IPS-18c (cell line): ENCODE measurements at regions not wholly inside any gene's neighbourhood (a gene's known extent, or its start where the extent isn't known, plus 50 kb on each side); places are given as distances from the start of the nearest gene placed in this dataset.

Experiments used
- H3K4me3 ChIP-seq: 2 replicates; pipeline ENCODE4 v1.7.0; 2013; ENCODE audit warnings: low read depth, mild to moderate bottlenecking, low read length, moderate library complexity; ENCODE audit not compliant: insufficient read depth
- H3K9me3 ChIP-seq: one replicate; pipeline ENCODE4 v1.6.1; 2013; ENCODE audit warnings: mild to moderate bottlenecking, low read length, moderate library complexity; ENCODE audit not compliant: control insufficient read depth, insufficient read depth

DNA sequence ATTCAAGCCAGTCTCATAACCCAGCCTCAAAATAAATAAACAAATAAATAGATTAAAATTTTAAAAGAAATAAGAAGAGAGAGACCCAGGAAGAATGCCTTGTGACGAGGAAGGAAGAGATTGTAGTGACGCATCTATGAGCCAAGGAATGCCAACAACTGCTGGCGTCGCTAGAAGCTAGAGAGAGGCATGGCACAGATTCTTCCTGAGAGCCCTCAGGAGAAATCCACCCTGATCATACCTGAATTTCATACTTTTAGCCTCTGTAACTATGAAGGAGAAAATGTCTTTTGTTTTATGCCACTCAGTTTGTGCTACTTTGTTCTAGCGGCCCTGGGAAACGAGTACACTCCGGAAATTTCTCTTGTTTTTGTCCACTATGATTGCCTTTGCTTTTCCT is 103.9 kb downstream of the C9orf50 start:
- H3K4me3 ChIP-seq = no peak overlapping the region
- peaks cover 13% of the 10 kb centered on the region for H3K9me3 ChIP-seq

DNA sequence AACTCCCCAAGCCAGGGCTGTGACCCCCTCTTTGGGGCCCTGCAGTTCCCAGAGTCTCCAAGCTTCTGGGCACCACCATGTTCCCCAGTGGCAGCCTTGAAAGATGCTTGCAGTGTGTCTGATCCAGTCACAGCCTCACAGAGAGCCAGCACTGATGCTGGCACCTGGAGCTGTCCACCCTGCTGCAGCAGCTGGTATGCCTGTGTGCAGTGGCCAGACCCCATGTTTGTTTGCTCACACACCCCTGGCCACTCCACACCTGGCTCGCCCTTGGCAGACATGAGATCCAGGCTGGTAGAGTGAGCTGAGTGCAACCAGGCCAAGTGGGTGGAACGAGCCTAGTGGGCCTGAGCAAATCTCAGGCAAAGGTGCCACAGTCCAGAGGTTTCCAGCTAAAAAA is 106.0 kb downstream of the C9orf50 start:
- Histone ChIP-seq H3K9me3 (peaks cover 13% of the 10 kb centered on the region), H3K4me3 (no peak overlapping the region)

DNA sequence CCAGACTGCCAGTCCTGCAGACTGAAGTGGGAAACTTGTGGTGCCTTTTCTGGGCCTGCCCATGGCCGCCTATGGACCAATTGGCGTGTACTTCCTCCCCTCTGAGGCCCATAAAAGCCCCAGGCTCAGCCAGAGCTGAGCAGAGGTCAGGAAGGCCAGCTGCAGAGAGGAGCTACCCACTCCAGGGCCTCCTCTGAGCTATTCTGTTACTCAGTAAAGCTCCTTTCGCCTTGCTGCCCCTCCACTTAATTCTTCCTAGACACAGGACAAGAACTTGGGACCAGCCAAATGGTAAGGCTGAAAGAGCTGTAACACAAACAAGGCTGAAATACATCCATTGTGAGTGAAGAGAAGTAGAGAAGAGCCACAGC is 106.4 kb downstream of the C9orf50 start:
- H3K4me3 ChIP-seq = no peak overlapping the region
- H3K9me3 ChIP-seq = peaks cover 13% of the 10 kb centered on the region

DNA sequence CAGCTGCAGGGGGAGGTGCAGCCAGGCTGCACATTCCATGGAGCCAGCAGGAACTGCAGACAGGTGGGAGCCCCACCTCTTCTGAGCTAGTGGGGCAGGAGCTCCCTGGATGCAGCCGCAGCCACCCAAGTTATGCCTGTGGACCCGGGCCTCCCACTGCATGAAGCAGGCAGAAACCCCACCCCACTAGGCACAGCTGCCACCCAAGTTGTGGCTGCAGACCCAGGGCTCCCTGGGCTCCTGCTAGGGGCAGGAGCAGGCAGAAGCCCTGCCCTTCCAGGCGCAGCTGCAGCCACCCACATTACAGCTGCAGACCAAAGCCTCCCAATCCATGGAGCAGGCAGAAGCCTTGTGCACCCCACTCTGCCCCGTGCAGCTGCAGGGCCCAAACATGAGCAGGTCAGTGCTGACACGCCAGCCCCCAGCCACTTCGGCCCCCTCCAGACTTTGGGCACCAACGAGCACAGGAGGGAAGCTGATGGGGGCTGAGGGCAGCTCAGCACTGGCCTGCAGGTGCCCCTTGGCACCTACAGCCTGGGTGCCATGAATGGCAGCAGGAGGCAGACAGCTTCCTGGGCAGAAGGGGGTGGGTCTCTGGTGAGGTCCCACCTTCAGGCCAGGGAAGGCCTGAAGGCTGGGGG is 106.9 kb downstream of the C9orf50 start:
- H3K9me3 ChIP-seq = peaks cover 13% of the 10 kb centered on the region
- H3K4me3 ChIP-seq = peak overlapping the region; percentile 9; the same call in 1 of the 2 replicates

DNA sequence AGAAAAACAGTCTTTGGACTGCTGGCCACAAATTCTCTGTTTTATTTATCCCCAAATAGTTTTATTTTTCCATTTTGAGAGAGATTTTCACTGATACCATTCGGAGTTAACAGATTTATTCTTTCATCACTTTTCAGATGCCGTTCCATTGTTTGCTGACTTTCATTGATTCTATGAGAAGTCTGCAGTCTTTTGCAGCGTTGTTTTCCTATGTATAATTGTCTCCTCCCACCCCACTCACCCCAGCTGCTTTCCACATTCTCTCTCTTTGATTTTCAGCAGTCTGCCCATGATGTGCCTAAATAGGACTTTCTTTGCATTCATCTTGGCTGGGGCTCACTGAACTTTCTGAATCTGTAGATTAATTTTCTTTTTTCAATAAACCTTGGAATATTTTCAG is 107.6 kb downstream of the C9orf50 start:
- peaks cover 13% of the 10 kb centered on the region for H3K9me3 ChIP-seq
- H3K4me3 ChIP-seq = no peak overlapping the region

DNA sequence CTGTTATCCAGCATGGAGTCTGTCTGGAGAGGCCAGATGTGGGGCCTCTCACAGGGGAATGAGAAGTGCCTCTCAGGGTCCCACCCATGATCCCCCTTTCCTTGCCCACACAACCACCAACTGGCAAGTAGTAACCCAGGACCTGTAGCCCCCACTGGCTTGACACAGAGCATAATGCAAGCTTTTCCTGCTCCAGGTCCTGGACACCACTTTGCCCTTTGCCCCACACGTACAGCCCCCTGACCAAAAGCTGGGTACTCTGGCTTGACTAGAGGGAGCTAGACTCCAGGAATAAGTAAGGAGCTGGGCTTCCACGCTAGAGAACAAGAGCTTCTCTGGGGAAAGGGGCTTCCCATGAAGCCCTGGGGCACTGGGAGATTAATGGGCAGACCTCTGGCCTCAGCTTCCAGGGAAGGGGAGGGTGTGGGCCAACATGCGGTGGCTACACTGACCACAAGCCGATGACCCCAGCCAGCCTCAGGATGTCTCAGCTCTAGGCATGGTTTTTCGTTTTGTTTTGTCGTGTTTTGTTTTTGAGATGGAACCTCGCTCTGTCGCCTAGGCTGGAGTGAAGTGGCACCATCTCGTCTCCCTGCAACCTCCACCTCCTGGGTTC is 109.5 kb downstream of the C9orf50 start:
- no peak overlapping the region for H3K4me3 ChIP-seq
- peaks cover 13% of the 10 kb centered on the region for H3K9me3 ChIP-seq

DNA sequence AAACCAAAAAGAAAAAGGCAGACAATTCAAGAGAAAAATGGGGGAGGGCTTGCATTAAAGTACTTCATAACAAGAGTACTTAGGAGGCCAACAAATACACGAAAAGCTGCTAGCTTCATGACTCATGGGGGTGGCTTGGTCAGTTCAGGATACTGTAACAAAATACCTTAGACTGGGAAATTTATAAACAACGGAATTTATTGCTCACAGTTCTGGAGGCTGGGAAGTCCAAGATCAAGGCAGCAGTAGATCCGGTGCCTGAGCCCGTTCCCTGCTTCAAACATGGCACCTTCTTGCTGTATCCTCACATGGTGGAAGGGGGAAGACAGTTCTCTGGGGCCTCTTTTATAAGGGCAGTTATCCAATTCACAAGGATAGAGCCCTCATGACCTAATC is 111.4 kb downstream of the C9orf50 start:
- peaks cover 6% of the 10 kb centered on the region for H3K9me3 ChIP-seq
- H3K4me3 ChIP-seq = no peak overlapping the region

DNA sequence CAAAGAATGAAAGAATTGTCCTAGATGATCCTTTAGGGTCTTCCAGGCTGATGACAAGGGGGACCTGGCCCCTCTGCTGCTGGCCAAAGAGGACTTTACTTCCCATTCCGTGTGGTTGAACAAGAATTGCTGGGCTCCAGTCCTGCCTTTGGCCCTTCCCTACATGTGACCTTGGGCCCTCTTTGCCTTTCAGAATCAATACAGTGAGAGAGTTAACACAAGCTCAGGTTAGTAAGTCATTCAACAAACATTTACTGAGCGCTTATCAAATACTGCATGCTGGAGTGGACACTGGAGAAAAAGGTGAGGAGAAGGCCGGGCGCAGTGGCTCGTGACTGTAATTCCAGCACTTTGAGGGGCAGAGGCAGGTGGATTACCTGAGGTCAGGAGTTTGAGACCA is 113.1 kb downstream of the C9orf50 start:
- Histone ChIP-seq H3K4me3 (no peak overlapping the region), H3K9me3 (no peaks in the 10 kb centered on the region)

DNA sequence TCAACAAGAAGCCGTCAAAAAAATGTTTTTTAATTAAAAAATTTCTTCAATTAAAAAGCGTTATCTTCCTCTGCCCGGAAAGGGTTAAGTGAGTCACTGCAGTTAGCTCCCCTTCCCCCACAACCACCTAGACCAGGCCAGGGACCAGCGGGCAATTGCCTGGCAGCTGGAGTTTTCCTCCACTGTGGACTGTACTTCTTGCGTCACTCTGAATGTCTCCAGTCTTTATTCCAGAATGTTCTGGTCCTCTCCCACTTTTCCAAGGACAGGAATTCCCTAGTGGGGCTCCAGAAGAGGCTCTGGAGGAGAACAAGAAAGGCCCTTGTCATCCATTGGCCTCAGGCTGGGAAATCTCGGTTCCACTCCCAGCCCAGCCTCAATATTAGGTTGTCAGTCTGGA is 114.0 kb downstream of the C9orf50 start:
- Histone ChIP-seq H3K4me3 (no peak overlapping the region), H3K9me3 (no peaks in the 10 kb centered on the region)

DNA sequence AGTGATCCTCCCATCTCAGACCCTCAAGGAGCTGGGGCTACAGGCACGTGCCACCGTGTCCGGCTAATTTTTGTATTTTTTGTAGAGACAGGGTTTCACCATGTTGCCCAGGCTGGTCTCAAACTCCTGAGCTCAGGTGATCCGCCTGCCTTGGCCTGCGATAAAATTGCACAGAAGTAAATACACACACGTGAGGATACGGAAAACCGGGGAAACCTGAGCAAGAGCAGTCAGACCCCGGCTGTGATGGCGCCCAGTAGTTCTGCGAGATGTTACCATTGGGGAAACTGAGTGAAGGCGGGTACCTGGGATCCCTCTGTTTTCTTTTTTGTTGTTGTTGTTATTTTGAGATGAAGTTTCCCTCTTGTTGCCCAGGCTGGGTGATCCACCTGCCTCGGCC is 114.9 kb downstream of the C9orf50 start:
- Histone ChIP-seq H3K9me3 (no peaks in the 10 kb centered on the region), H3K4me3 (no peak overlapping the region)

DNA sequence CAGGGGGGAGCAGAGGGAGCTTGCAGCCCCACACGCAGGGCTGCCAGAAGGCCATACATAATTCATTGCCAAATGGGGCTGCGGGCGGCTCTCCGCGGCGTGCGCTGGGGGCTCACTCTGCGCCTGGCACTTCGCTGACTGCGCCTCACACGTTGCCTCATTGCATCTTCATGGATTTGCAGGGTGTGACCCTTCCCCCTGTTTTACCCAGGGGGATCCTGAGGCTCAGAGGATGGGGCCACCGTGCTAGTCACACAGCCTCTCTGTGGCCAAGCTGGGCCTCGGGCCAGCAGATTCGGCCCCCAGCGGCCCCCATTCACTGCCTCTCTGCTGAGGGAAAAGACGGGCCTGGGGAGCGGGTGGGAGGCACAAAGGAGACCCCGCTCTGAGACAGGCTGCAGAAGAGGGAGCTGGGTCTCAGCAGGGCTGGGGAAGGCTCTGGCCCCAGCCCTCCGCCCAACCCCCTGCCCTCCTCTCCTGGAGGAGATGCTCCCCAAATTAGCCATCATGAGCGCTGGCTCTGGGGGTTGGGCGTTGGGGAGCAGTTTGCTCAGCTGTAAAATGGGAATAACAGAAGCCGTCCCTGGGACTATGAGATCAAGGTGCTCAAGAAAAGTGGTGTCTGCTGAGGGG is 115.5 kb downstream of the C9orf50 start:
- H3K9me3 ChIP-seq = no peaks in the 10 kb centered on the region
- H3K4me3 ChIP-seq = no peak overlapping the region

DNA sequence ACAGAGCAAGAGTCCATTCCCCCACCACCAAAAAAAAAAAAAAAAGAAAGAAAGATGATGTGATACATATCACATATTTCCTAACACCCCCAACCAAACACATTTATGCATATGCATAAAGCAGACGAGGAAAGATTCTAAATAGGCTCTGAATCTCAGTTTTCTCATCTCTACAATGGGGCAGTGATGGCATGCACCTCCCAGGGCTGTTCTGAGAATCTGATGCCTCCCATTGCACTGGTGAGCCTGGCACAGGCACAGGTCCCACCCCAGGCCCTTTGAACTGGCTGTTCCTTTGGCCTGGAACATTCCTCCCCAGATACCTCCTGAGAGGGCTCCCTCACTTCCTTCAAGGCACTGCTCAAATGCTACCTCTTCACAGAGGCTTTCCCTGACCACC is 116.5 kb downstream of the C9orf50 start:
- Histone ChIP-seq H3K9me3 (no peaks in the 10 kb centered on the region), H3K4me3 (no peak overlapping the region)

DNA sequence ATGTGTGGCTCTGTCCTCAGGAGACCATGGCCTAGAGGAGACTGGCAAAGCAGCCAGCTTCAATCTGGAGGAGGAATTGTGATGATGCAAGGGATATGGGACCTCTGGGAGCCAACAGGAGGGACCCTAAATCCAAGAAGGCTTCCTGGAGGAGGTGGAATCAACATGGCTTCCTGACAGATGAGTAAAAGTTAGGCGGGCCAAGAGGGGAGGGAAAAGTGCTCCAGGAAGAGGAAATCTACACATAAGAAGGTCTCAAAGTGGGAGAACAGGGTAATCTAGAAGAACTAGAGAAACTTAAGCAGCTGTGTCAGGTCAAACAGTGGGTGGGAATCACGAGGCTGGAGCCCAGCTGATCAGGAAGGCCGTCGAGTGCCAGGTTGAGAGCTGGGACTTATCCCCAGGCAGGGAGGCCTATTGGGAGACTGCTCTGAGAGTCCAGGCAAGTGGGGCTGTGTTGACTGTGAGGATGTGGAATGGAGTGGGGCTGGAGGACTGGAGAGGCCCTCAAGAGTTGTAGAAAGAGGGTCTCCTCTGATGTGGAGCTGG is 119.1 kb downstream of the C9orf50 start:
- no peak overlapping the region for H3K4me3 ChIP-seq
- no peaks in the 10 kb centered on the region for H3K9me3 ChIP-seq

DNA sequence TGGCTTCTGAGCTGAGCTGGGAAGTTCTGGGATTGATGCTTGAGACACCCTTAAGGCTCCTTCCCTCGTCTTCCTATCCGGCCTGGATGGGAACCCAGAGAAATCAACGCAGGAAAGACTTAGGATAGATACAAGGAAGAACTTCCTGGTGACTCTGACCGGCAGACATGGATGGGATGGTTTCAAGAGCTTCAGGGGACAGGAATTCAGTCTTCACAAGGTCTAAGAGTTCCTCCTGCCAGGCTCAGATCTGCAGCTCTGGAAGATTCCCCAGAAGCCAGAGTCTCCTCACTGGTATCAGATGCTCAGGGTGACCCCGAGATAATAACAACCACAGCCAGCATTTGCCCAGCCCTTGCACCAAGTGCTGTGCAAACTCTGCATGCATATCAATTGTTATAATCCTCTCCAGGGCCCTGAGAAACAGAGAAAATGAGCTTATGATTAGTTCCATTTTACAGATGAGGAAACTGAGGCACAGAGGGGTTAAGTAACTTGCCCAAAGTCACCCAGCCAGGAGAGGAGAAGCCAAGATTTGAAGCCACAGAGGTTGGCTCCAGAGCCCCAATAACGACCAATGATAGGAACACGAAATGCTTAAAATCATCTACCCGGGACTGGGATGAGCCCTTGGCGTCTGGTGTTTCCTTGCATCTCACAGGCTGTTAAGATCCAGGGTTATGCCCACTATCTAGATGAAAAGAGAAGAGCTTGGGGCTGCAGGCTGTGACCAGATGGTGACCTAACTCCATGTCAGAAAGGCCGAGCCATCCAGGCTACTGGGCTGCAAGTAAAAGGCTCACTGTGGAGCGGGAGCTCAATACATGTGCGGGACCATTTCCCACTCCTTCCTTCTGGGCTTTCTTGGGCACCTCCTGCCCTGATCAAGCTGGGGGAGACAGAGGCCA is 119.8 kb downstream of the C9orf50 start:
- Histone ChIP-seq H3K4me3 (no peak overlapping the region), H3K9me3 (no peaks in the 10 kb centered on the region)

DNA sequence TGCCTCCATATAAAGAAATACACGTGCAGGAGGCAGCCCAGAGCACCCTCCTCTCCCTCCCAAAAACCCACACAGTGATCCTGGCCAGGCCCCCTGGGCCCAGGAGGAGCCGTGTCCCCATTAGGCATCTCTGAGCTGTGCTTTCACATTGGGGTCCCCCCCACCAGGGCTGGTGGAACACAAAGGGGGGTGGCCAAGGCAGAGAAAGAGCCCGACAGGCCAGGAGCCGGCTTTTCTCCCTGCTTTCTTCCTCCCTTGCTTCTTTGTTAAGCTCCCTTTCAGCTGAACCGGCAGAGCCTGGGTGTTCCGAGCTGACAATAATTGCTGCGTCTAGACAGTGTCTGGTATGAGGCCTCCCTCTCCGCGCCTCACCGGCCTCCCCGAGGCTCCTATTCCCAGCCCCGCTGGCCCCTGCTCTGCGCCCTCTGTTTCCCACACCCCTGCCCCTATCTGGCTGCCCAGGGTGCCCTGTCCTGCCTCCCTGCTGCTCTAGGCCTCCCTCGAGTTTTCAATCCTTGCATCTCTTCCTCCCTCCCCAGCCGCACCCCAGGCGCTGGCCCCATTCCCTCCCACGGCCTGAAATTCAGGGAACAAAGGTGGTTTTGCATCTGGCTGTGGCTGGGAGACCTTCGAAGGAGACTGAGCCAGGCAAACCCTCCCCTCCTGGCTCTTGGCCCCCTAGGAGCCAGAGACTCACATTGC is 120.6 kb downstream of the C9orf50 start:
- no peaks in the 10 kb centered on the region for H3K9me3 ChIP-seq
- no peak overlapping the region for H3K4me3 ChIP-seq

DNA sequence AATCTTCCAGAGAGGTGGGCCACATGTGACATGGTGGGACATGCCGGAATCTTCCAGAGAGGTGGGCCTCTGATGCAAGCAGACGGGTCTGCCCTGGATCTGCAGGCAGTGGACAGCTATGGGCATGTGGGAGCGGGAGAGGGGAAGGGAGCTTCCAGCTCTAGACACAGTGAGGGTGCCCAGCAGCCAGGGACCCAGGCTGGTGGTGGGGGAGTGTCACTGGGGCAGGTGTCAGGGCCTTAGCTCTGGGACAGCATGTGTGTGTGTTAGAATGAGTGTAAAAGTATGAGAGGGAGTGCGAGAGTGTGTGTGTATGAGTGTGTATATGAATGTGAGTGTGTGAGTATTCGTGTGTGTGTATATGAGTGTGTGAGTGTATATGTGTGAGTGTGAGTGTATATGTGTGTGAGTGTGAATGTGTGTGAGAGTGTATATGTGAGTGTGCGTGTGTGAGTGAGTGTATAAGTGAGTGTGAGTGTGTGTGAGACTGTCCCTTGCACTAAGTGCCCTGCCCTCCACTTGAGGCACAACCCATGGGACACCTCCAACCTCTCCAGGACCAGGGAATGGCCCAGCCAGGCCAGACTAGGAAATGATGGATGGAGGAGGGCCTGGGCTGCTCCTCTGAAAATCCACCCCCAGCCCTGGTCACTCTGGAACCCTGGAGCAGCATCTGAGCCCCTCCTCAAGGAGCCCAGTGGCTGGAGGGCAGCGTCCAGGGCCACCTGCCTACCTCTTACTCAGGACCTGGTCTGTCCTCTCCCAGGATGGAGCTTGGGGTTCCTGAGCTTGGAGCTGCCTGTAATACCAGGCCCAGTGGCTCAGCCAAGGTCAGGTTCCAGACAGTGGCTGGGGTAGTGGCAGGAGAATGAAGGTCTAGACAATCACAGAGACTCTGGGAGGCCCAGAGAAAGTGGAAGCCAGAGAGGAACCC is 122.2 kb downstream of the C9orf50 start:
- no peak overlapping the region for H3K4me3 ChIP-seq
- no peaks in the 10 kb centered on the region for H3K9me3 ChIP-seq
